K562 (cell line): ENCODE measurements at regions not wholly inside any gene's neighbourhood (a gene's known extent, or its start where the extent isn't known, plus 50 kb on each side); places are given as distances from the start of the nearest gene placed in this dataset.

Source experiments
- ATAC-seq: fragments of 200-7000 bp; cut with Tn5 transposase; 3 replicates; pipeline ENCODE4 v1.9.1; 2020; ENCODE audit warnings: moderate library complexity
- BruUV-seq: library from RNA; stranded (reverse); fragments of 400-500 nt; replicated peaks from 2 replicates; lab custom pipeline; 2021; lab: Mats Ljungman, UMichigan
- CTCF ChIA-PET: fragments of 300-600 bp; formaldehyde crosslinking; extraction: SDS; loops from one replicate; lab custom pipeline; 2021; ENCODE audit warnings: low intra/inter-chr PET ratio; lab: Yijun Ruan, JAX
- POLR2A ChIA-PET: fragments of 300-600, 350-650 bp; sonication (Branson Sonifier 250); formaldehyde crosslinking; extraction: SDS; loops from one replicate; lab custom pipeline; 2021; ENCODE audit warnings: antibody characterized with exemption, inconsistent platforms; lab: Yijun Ruan, JAX
- DNase-seq, 4 experiments: peaks; one replicate each; pipeline versions ENCODE4 v3.0.0 to v3.0.0-alpha.2; 2011 to 2018; ENCODE audit warnings: low spot score in 3 of 4, mixed read lengths in 3 of 4; ENCODE audit errors: extremely low read depth in 1 of 4
- FAIRE-seq: peaks from 2 replicates; lab custom pipeline; 2011; peaks lifted over from hg19 to GRCh38; lab: Jason Lieb, UNC
- H2AFZ ChIP-seq: 2 replicates; pipeline ENCODE4 v1.6.0; 2011; ENCODE audit warnings: low read depth, low read length, control low read depth, inconsistent platforms
- H3K27ac ChIP-seq: fragments of 200-600 bp; 3 replicates; pipeline ENCODE4 v1.8.0; 2011; ENCODE audit warnings: low read depth, mild to moderate bottlenecking, control low read depth, inconsistent platforms, low read length, moderate library complexity, mixed read lengths; ENCODE audit errors: extremely low read depth
- H3K27me3 ChIP-seq, 2 experiments: fragments of 300-600 bp in 1 of 2; 2 replicates in 1 of 2; 3 replicates in 1 of 2; pipeline versions ENCODE4 v1.6.0 to v1.8.0; 2011; ENCODE audit warnings: inconsistent platforms in 2 of 2, low read length in 2 of 2, mild to moderate bottlenecking in 1 of 2, mixed read lengths in 1 of 2, moderate library complexity in 1 of 2; ENCODE audit not compliant: control insufficient read depth in 2 of 2, insufficient read depth in 2 of 2
- H3K36me3 ChIP-seq: fragments of 300-600 bp; 3 replicates; pipeline ENCODE4 v1.8.0; 2011; ENCODE audit warnings: mild to moderate bottlenecking, low read length, inconsistent platforms; ENCODE audit not compliant: control insufficient read depth, insufficient read depth
- H3K4me1 ChIP-seq, 2 experiments: fragments of 200-600 bp in 1 of 2; replicated peaks in 1 of 2; 2 replicates in 1 of 2; 3 replicates in 1 of 2; pipeline versions ENCODE4 v1.5.1 to v1.8.0; 2011; ENCODE audit warnings: inconsistent platforms in 2 of 2, low read length in 2 of 2, mild to moderate bottlenecking in 1 of 2, mixed read lengths in 1 of 2, moderate library complexity in 1 of 2; ENCODE audit not compliant: control insufficient read depth in 2 of 2, insufficient read depth in 2 of 2
- H3K4me2 ChIP-seq: 2 replicates; pipeline ENCODE4 v1.6.1; 2011; ENCODE audit warnings: low read length, control low read depth, inconsistent platforms, mixed read lengths; ENCODE audit not compliant: insufficient read depth
- H3K4me3 ChIP-seq: fragments of 200-600 bp; sonication (generic), shearing (Covaris generic); 2 replicates; pipeline ENCODE4 v1.5.1; 2016; ENCODE audit warnings: control low read depth, inconsistent platforms
- H3K79me2 ChIP-seq: fragments of 200-600 bp; 3 replicates; pipeline ENCODE4 v1.8.0; 2011; ENCODE audit warnings: low read length, inconsistent platforms; ENCODE audit not compliant: control insufficient read depth, insufficient read depth
- H3K9ac ChIP-seq, 2 experiments: 2 replicates each; pipeline versions ENCODE4 v1.6.0 to v1.6.1; 2011; ENCODE audit warnings: low read depth in 2 of 2, low read length in 2 of 2, control low read depth in 1 of 2, inconsistent platforms in 1 of 2, mild to moderate bottlenecking in 1 of 2, mixed read lengths in 1 of 2; ENCODE audit not compliant: insufficient read depth in 1 of 2
- H3K9me1 ChIP-seq: one replicate; pipeline ENCODE4 v1.6.0; 2011; ENCODE audit warnings: inconsistent platforms, mild to moderate bottlenecking, low read length, moderate library complexity; ENCODE audit not compliant: control insufficient read depth, insufficient read depth
- H3K9me3 ChIP-seq: replicated peaks from 2 replicates; pipeline ENCODE4 v1.5.1; 2011; ENCODE audit warnings: low read depth, low read length, inconsistent platforms; ENCODE audit not compliant: control insufficient read depth, insufficient read depth
- H4K20me1 ChIP-seq: replicated peaks from 2 replicates; pipeline ENCODE4 v1.6.1; 2011; ENCODE audit warnings: low read length, inconsistent platforms, mixed read lengths; ENCODE audit not compliant: control insufficient read depth, insufficient read depth
- ATF3 ChIP-seq, 2 experiments: fragments of 450-650 bp in 1 of 2; sonication (generic) in 1 of 2; formaldehyde crosslinking in 1 of 2; IDR thresholded peaks in 1 of 2; conservative IDR thresholded peaks in 1 of 2; 2 replicates each; pipeline versions ENCODE4 v1.6.1 to v1.8.1; 2016 to 2023; ENCODE audit warnings: mild to moderate bottlenecking in 2 of 2, moderate library complexity in 2 of 2, inconsistent platforms in 1 of 2, missing genetic modification reagents in 1 of 2
- HIVEP1 ChIP-seq: fragments of 250-450 bp; sonication (Bioruptor Pico); IDR thresholded peaks from 2 replicates; pipeline ENCODE4 v1.4.0; 2020; ENCODE audit warnings: mild to moderate bottlenecking
- KAT7 ChIP-seq: sonication (generic); formaldehyde crosslinking; IDR thresholded peaks from 2 replicates; pipeline ENCODE4 v1.8.0; 2022; ENCODE audit warnings: missing genetic modification reagents, mild to moderate bottlenecking, borderline replicate concordance
- NFE2L1 ChIP-seq: fragments of 450-650 bp; IDR thresholded peaks from 2 replicates; pipeline ENCODE4 v1.6.1; 2016; ENCODE audit warnings: missing genetic modification characterization, low read depth, mild to moderate bottlenecking, missing compliant biosample characterization, moderate library complexity, borderline replicate concordance
- NR2C1 ChIP-seq, 2 experiments: fragments of 450-650 bp; IDR thresholded peaks; 2 replicates each; pipeline ENCODE4 v1.6.1; 2017; ENCODE audit warnings: mild to moderate bottlenecking in 2 of 2, antibody characterized with exemption in 1 of 2, inconsistent platforms in 1 of 2, missing compliant biosample characterization in 1 of 2, missing genetic modification characterization in 1 of 2
- POLR2H ChIP-seq: IDR thresholded peaks from 2 replicates; pipeline ENCODE4 v1.6.1; 2016; ENCODE audit warnings: missing genetic modification characterization, low read depth, mild to moderate bottlenecking, control low read depth, missing compliant biosample characterization, moderate library complexity
- WGBS: fragments of 100-300 bp; shearing (Covaris generic); methylation state at CpG from one replicate; pipeline ENCODE4 v1.1.6; 2016; ENCODE audit warnings: low coverage, mixed read lengths; ENCODE audit not compliant: insufficient coverage; ENCODE audit errors: missing lambda C conversion rate; 5-methylcytosine and 5-hydroxymethylcytosine counted together
- in situ Hi-C: fragments of 300-500 bp; cut with MboI; formaldehyde crosslinking; loops from 4 replicates; pipeline ENCODE4 v1.15.0; 2018; ENCODE audit warnings: inconsistent platforms, mixed read lengths
- intact Hi-C: fragments of 100-400 bp; cut with micrococcal nuclease; formaldehyde crosslinking; loops from 2 replicates; pipeline ENCODE4 v1.14.2; 2022
- TF ChIP-seq, protein P1 (sequence below): fragments of 450-650 bp; formaldehyde crosslinking; conservative IDR thresholded peaks from 2 replicates; pipeline ENCODE4 v1.4.0; 2022; ENCODE audit warnings: mild to moderate bottlenecking, missing genetic modification characterization
- TF ChIP-seq, protein P2 (sequence below): fragments of 150-350 bp; IDR thresholded peaks from 2 replicates; pipeline ENCODE4 v1.6.1; 2014; ENCODE audit warnings: low read depth, mild to moderate bottlenecking, low read length, borderline replicate concordance

GRCh38 chrX:42839632-42840031, 61.7 kb upstream of the PPP1R2C start (continued):
- TF ChIP-seq ATF3 (IDR thresholded peaks at IDR 0.05) (no peak), ATF3 (CRISPR knock-in tag; conservative IDR thresholded peaks at IDR 0.05) (no peak)

DNA sequence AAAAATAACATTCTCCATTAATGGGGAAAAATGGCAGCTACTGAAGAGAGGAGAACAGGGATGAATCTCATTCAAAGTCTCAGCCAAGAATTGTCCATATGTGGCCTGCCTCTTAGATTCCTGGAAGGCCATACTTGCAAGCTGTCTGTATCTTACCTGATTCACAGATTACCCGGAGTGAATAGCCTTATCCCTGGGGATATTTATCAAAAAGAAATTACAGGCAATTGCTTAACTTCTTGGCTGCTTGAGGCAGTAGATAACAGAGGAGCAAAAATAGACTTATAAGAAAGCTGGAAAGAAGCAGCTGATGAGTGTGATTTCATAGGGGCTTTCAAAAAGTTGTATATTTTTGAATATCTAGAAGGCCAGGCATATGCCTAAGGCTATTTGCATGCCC, 68.8 kb upstream of the PPP1R2C start:
- intact Hi-C loops, result no loop called here
- TF ChIP-seq POLR2H (tag) (no peak), NFE2L1 (tag) (no peak), HIVEP1 (CRISPR knock-in tag) (no peak), NR2C1 (IDR thresholded peaks at IDR 0.05) (no peak), NR2C1 (tag; IDR thresholded peaks at IDR 0.05) (no peak), KAT7 (CRISPR knock-in tag) (no peak)
- TF ChIP-seq, protein P1, sequence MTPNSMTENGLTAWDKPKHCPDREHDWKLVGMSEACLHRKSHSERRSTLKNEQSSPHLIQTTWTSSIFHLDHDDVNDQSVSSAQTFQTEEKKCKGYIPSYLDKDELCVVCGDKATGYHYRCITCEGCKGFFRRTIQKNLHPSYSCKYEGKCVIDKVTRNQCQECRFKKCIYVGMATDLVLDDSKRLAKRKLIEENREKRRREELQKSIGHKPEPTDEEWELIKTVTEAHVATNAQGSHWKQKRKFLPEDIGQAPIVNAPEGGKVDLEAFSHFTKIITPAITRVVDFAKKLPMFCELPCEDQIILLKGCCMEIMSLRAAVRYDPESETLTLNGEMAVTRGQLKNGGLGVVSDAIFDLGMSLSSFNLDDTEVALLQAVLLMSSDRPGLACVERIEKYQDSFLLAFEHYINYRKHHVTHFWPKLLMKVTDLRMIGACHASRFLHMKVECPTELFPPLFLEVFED, result no peak
- TF ChIP-seq, protein P2, sequence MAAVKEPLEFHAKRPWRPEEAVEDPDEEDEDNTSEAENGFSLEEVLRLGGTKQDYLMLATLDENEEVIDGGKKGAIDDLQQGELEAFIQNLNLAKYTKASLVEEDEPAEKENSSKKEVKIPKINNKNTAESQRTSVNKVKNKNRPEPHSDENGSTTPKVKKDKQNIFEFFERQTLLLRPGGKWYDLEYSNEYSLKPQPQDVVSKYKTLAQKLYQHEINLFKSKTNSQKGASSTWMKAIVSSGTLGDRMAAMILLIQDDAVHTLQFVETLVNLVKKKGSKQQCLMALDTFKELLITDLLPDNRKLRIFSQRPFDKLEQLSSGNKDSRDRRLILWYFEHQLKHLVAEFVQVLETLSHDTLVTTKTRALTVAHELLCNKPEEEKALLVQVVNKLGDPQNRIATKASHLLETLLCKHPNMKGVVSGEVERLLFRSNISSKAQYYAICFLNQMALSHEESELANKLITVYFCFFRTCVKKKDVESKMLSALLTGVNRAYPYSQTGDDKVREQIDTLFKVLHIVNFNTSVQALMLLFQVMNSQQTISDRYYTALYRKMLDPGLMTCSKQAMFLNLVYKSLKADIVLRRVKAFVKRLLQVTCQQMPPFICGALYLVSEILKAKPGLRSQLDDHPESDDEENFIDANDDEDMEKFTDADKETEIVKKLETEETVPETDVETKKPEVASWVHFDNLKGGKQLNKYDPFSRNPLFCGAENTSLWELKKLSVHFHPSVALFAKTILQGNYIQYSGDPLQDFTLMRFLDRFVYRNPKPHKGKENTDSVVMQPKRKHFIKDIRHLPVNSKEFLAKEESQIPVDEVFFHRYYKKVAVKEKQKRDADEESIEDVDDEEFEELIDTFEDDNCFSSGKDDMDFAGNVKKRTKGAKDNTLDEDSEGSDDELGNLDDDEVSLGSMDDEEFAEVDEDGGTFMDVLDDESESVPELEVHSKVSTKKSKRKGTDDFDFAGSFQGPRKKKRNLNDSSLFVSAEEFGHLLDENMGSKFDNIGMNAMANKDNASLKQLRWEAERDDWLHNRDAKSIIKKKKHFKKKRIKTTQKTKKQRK, result no peak
- TF ChIP-seq, all 486 proteins: peak for 0

More for the DNA sequence above, 68.8 kb upstream of the PPP1R2C start:
- no peaks in the 10 kb centered on the region for H3K9me1 ChIP-seq
- no peak overlapping the region for H3K9ac ChIP-seq
- no peak for DNase-seq
- no TSS peak for BruUV-seq
- no peak overlapping the region for H3K4me2 ChIP-seq
- in situ Hi-C loops, result no loop called here
- H3K36me3 ChIP-seq, result no peaks in the 10 kb centered on the region
- no peaks in the 10 kb centered on the region for H3K79me2 ChIP-seq
- no peak overlapping the region for H3K4me3 ChIP-seq
- H3K27ac ChIP-seq, result no peak overlapping the region
- ATAC-seq, result no peak
- 0% methylated on average over 1 of the region's 1 CpG for whole genome bisulfite sequencing
- no peak overlapping the region for H2AFZ ChIP-seq
- H3K27me3 ChIP-seq, result no peaks in the 10 kb centered on the region
- no peaks in the 10 kb centered on the region for H3K9me3 ChIP-seq
- ChIA-PET POLR2A (no interaction called here), CTCF (no interaction called here)
- no peaks in the 10 kb centered on the region for H4K20me1 ChIP-seq
- H3K4me1 ChIP-seq, result no peaks in the 10 kb centered on the region
- no peak for FAIRE-seq
